ENCODE measurements at regions not wholly inside any gene's neighbourhood (a gene's known extent, or its start where the extent isn't known, plus 50 kb on each side); places are given as distances from the start of the nearest gene placed in this dataset.

- no peak for ATAC-seq
Measured at GRCh38 chr2:179348906-179349305, 84.3 kb upstream of the SESTD1 start.

GRCh38 chr2:179344970-179345369, 80.3 kb upstream of the SESTD1 start:
- Histone ChIP-seq H3K36me3 (no peaks in the 10 kb centered on the region), H3K4me1 (no peaks in the 10 kb centered on the region), H3K4me3 (no peak overlapping the region), H3K27me3 (no peaks in the 10 kb centered on the region), H3K27ac (no peak overlapping the region), H3K9me3 (no peaks in the 10 kb centered on the region)
- intact Hi-C loops (cut with DNase I) = no loop called here
- DNase-seq = no peak
- no peak for TF ChIP-seq CTCF (IDR thresholded peaks at IDR 0.05)
- ATAC-seq = no peak

More at GRCh38 chr2:179348906-179349305, 84.3 kb upstream of the SESTD1 start:
- no peaks in the 10 kb centered on the region for H3K4me1 ChIP-seq
- no peak overlapping the region for H3K27ac ChIP-seq
- no peaks in the 10 kb centered on the region for H3K9me3 ChIP-seq
- TF ChIP-seq CTCF (IDR thresholded peaks at IDR 0.05) = no peak
- no peak for DNase-seq
- intact Hi-C loops (cut with DNase I) = no loop called here
- no peak overlapping the region for H3K4me3 ChIP-seq
- H3K36me3 ChIP-seq = no peaks in the 10 kb centered on the region
- H3K27me3 ChIP-seq = no peaks in the 10 kb centered on the region

GRCh38 chr2:179344280-179344964, 79.8 kb upstream of the SESTD1 start:
- intact Hi-C loops (cut with DNase I) = no loop called here
- H3K4me3 ChIP-seq = no peak overlapping the region
- TF ChIP-seq CTCF (IDR thresholded peaks at IDR 0.05) = no peak
- H3K4me1 ChIP-seq = no peaks in the 10 kb centered on the region
- no peaks in the 10 kb centered on the region for H3K9me3 ChIP-seq
- H3K36me3 ChIP-seq = no peaks in the 10 kb centered on the region
- no peaks in the 10 kb centered on the region for H3K27me3 ChIP-seq
- ATAC-seq (peak; percentile 26), DNase-seq (no peak)
- H3K27ac ChIP-seq = no peak overlapping the region

- DNase-seq = no peak
- H3K4me3 ChIP-seq = no peak overlapping the region
- no peak for ATAC-seq
- TF ChIP-seq CTCF (IDR thresholded peaks at IDR 0.05) = no peak
- no peak overlapping the region for H3K27ac ChIP-seq
- no peaks in the 10 kb centered on the region for H3K9me3 ChIP-seq
- intact Hi-C loops (cut with DNase I) = no loop called here
- H3K27me3 ChIP-seq = no peaks in the 10 kb centered on the region
- no peaks in the 10 kb centered on the region for H3K36me3 ChIP-seq
- H3K4me1 ChIP-seq = no peaks in the 10 kb centered on the region
Measured at GRCh38 chr2:179343945-179344279, 79.3 kb upstream of the SESTD1 start.

- Histone ChIP-seq H3K4me3 (no peak overlapping the region), H3K4me1 (no peaks in the 10 kb centered on the region), H3K27me3 (no peaks in the 10 kb centered on the region), H3K36me3 (no peaks in the 10 kb centered on the region), H3K9me3 (no peaks in the 10 kb centered on the region), H3K27ac (no peak overlapping the region)
- DNase-seq = no peak
- peak; percentile 21 for ATAC-seq
- no peak for TF ChIP-seq CTCF (IDR thresholded peaks at IDR 0.05)
- intact Hi-C loops (cut with DNase I) = no loop called here
Measured at GRCh38 chr2:179341152-179341866, 76.7 kb upstream of the SESTD1 start.

Data from upper lobe of right lung (tissue), 1 donor.